Astrocyte of the hippocampus (primary cell): ENCODE measurements at regions not wholly inside any gene's neighbourhood (a gene's known extent, or its start where the extent isn't known, plus 50 kb on each side); places are given as distances from the start of the nearest gene placed in this dataset.

Experiments
- DNase-seq: peaks from one replicate; pipeline ENCODE4 v3.0.0; 2011; ENCODE audit warnings: low read depth, low spot score

GRCh38 chr4:106767991-106768390 is 268.1 kb downstream of the DKK2 start:
- no peak for DNase-seq

DNA sequence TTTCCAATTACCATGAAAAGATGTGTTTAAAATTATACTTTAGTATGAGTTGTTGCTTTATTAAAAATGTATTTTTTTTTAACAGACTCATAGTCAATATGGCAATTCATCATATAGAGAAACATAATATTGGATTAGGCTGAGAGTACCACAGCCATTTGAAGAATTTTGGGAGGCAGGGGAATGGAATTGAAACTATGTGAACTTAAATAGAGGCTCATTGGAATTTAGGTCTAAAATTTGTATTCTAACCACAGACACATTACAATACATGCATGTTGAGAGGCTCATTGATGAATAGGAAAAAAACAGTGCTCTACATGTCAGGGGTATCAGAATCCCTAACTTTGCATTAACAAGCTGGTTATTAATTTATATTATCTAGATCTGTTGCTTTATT is 269.6 kb downstream of the DKK2 start:
- DNase-seq = peak; percentile 29

- no peak for DNase-seq
Measured at GRCh38 chr4:106764774-106765173, 271.3 kb downstream of the DKK2 start.

- no peak for DNase-seq
Measured at GRCh38 chr4:106762666-106763443, 273.3 kb downstream of the DKK2 start.

DNA sequence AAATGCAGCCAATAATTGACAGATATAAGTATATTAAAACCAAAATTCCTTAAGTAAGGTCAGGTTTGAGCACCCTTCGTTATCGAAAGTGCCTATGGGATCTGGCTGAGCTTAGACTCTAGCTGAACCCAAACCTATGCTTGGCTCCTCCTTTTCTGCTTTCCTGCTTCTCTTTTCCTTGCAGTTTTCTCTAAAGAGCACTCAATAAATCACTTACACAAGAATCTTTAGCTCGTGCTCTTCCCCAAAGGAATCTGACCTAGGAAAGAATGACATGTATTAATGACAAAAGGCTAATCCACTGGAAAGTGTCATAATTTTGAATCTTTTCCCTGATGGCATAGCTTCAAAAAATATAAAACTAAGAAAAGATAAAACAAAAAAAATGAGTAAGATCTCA is 282.7 kb downstream of the DKK2 start:
- no peak for DNase-seq

DNA sequence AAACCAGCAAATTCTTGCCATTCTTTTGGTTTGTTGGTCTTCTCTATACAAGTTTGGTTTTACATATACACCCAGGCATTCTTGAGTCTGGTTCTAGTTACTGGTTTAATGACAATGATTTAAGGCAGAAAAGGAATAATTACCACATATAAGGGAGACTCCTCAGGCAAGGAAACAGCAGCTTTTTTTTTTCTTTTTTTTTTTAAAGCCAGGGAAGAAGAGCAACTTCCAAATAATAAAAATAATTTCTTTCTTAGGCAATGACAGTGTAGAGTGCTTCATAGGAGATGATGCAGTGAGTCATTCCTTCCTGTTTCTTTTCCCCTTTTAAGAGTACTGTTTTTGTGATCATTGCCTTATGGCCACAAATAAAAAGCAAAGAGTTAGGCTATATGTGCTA is 289.7 kb downstream of the DKK2 start:
- no peak for DNase-seq

DNA sequence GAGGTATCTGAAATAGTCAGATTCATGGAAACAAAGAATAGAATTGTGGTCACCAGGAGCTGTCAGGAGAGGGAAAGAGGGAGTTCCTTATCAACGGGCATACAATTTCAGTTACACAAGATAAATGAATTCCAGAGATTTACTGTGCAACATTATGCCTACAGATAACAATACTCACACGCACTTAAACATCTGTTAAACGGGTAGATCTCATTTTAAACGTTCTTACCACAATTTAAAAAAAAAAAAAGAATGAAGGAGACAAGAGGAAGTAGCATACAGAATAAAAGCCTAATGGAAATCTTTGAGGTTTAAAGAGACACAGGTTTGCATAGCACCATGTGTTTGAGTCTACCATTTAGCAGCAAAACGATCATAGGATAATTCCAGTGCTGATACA is 298.0 kb downstream of the DKK2 start:
- DNase-seq = no peak

DNA sequence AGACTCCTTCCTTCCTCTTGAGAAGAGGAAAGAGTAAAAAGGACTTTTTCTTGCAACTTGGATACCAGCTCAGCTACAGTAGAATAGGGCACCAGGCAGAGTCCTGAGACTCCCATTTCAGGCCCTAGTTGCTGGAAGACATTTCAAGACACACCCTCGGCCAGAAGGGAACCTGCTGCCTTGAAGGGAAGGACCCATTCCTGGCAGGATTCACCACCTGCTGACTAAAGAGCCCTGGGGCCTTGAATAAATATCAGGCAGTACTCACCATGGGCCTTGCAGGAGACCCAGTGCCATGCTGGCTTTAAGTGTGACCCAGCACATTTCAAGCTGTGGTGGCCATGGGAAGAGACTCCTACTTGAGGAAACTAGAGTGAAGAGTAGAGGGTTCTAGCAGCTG is 317.6 kb downstream of the DKK2 start:
- no peak for DNase-seq

DNA sequence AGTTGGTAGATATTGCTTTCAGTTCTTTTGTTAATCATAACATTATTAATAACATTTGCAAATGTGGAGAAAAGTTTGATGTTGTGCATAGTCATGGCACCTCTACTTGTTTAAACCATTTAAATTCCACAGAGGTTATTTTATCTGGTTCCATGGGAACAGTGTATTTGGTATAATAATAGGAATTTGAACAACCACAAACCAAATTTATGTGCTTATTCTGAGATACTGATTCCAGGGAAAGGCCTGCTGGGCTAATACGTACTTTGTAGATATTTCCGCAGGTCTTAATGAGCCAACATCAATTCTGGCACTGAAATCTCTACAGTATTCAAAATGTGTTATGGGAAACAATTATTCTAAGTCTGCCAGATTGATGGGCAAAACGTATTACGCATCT is 319.0 kb downstream of the DKK2 start:
- DNase-seq = peak; percentile 27

DNA sequence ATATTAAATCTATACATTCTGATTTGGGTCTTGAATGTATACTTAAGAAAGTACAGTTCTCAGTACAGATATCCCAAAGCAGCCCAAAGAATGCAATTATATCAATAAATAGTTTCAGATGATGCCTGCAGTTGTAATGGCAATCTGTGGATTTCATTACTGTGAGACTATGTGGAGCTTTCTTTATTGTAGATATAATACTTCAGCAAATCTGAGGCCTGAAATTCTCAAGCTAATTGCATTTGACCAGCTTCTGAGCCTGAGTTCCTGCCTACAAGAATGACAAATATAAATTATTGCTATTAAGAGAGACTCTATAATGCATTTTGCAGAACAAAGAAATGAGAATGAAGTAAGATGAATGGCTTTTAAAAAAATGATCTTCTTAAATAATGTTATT is 320.3 kb downstream of the DKK2 start:
- no peak for DNase-seq

- no peak for DNase-seq
Measured at GRCh38 chr4:106708464-106708816, 327.7 kb downstream of the DKK2 start.

- peak; percentile 36 for DNase-seq
Measured at GRCh38 chr4:106707776-106708463, 328.2 kb downstream of the DKK2 start.

GRCh38 chr4:106704253-106704870 is 331.8 kb downstream of the DKK2 start:
- DNase-seq = no peak

DNA sequence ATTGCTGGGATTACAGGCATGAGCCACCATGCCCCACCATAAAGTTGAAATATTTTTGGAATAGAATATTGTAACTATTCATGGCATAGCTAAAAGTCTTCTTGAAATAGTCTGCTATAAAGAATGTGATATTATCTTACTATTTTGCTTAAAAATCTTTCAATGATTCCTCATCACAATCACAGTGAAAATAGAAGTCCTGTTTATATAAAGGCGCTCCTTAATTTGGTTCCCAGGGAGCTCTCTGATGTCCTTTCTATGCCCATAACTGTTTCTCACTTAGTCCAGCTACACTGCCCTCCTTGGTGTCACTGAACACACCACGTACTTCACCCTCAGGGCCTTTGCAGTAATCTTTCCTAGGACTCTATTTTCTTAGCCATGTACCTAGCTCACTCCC is 331.7 kb upstream of the GIMD1 start:
- DNase-seq = no peak

DNA sequence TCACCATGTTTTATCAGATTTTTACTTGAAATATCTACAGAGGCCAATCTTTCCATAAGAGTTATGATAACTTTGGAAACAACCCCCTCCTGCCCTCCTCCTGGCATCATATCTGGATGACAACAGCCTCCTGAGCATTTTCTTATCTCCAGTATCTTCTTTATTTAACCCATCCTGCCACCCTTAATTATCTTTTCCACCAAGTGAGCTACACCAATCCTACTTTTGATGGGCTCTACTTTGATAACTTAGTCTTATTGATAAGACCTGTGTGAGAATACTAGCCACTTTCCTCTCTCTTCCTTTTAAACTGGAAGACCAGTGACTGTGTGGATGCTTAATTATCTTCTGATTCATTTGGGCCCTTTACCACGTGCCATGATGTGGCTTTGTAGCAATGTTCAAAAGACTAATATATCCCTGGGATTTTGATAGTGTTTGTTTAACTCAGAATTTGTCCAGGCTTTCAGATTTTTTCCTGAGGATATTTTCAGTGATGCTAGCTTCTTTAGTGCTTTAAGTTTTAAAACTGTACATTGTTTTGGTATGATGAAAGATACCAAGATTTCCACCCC is 330.1 kb upstream of the GIMD1 start:
- no peak for DNase-seq

GRCh38 chr4:106695501-106696262 is 327.1 kb upstream of the GIMD1 start:
- peak; percentile 25 for DNase-seq

- no peak for DNase-seq
Measured at GRCh38 chr4:106694232-106694631, 325.7 kb upstream of the GIMD1 start.

- no peak for DNase-seq
Measured at GRCh38 chr4:106691749-106692148, 323.2 kb upstream of the GIMD1 start.

DNA sequence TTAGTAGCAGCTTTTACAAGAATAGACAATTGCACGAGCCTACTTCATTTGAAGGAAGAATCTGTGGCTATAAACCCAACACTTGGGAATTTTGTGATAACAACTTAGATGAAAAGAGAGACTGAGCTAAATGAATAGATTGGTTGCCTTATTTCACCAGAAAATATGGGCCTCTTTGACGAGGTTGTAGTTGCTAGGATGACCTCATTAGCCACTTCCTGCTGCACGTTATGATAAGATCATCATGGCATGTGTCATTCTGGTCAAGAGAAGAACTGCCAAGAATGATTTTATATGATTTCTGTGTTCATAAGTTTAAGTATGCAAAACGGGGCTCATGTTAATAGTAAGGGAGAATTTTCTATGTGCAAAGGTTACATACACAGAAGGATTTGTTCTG is 321.9 kb upstream of the GIMD1 start:
- DNase-seq = peak; percentile 10

DNA sequence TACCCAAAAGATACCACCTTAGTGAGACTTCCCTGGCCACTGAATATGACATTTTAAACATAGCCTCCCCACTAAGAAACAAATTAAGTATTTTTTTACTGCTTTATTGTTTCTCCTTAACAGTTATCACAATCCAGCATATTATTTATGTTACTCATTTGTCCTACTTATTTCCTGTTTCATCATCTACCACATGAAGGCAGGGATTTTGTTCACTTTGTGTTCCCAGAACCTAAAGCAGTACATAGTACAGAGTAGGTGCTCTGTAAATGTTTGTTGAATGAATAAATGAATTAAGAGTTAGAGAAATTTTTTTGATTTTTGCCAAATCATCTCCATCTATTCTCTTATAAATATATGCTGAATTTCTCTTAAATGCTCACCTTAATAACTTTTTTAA is 318.4 kb upstream of the GIMD1 start:
- DNase-seq = no peak

- DNase-seq = no peak
Measured at GRCh38 chr4:106681381-106681921, 312.9 kb upstream of the GIMD1 start.

- DNase-seq = no peak
Measured at GRCh38 chr4:106679063-106679462, 310.5 kb upstream of the GIMD1 start.
